ENCODE measurements at regions not wholly inside any gene's neighbourhood (a gene's known extent, or its start where the extent isn't known, plus 50 kb on each side); places are given as distances from the start of the nearest gene placed in this dataset.

DNA sequence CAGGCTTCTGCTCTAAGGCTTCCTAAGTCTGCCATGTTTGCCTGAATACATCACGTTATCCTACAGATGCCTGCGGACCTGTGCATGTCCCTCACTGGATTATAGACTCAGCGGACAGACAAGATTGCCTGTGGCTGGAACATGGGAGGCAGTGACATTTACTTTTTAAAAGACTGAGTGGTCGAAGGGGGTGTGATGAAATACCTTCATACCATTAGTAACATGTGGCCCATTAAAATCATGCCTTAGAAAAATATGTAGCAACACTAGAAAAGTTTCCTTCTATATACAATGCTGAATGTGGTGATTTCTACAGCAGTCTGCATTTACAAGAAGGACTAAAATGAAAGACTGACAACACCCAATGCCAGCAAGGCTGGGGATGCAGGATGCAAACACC, 154.4 kb downstream of the ASB1 start:
- DNase-seq (ENCODE audit: low read depth) = no peak

DNA sequence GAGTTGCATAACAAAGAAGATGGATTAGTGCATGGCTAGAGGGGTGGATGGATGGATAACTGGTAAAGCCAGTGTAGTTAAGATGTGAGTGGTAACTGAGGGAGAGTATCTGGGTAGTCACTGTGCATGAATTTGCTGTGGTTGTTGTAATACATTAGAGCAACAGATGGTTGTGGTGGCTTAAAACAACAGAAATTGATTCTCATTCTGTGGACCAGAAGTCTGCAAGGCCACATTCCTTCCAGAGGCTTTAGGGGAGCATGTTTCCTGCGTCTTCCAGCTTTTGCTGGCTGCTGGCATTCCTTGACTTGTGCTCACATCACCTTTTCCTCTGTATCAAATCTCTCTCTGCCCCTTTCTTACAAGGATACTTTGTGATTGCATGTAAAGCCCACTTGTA, 155.4 kb downstream of the ASB1 start:
- DNase-seq (ENCODE audit: low read depth) = no peak

DNA sequence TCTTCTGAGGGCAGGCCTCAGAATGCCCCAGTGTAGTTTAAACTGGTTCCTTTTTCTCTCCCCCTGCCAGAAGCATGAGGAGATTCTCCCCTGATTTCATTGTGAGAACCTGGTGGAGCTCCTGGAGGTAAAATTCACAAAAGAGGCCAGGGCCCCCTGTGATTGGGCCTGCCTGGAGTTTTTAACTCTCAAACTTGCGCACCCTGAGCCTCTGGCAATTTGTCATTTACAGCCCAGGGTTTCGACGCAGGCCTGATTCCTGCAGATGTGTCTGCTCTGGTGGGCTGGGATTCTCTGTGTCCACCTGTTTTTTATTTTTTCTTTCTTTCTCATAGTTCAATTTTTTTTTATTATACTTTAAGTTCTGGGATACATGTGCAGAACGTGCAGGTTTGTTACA, 157.9 kb downstream of the ASB1 start:
- no peak for DNase-seq (ENCODE audit: low read depth)

DNA sequence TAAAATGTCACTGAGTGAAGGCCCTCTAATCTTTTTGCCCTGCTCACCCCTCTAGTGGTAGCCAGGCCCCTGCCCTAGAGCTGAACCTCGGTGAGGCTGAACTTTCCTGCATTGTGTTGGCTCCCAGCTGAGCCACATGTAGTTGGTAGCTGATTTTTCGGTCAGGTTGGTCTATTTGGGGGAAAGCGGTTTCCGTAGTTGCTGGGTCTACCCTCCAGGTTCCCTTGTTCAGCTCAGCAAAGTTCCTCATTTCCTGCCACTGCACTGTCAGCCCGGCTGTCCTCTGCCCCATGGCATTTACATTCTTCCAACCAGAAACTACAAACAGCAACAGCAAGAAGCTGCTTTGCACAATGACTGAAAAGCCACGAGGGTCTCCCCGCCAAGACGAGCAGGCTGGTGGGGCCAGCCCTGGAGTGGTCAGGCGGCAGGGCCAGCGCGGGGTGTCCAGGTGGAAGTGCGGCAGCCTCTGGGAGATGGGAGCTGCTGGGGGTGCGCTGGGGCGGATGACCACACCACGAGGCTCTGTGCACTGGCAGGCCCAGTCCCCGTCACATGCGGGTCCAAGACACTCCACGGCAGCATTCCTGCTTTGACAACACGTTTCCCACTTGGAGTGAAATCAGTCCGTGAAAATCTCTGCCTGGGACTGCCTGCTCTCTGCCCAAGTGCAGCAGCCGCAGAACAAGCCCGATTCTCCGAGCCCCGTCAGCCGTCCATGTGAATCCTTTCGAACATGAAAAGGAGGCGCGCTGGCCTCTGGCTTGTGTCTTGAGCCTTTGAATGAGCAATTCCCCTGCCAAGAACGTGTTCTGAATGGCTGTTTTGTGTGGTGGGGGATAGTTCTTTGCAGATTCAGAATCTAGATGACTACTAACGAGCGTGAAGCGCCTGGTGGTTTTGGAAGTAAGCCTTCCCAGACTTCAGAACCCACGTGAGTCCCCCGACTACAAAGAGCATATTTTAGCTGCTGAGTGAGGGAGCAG, 159.4 kb downstream of the ASB1 start:
- no peak for DNase-seq (ENCODE audit: low read depth)

DNA sequence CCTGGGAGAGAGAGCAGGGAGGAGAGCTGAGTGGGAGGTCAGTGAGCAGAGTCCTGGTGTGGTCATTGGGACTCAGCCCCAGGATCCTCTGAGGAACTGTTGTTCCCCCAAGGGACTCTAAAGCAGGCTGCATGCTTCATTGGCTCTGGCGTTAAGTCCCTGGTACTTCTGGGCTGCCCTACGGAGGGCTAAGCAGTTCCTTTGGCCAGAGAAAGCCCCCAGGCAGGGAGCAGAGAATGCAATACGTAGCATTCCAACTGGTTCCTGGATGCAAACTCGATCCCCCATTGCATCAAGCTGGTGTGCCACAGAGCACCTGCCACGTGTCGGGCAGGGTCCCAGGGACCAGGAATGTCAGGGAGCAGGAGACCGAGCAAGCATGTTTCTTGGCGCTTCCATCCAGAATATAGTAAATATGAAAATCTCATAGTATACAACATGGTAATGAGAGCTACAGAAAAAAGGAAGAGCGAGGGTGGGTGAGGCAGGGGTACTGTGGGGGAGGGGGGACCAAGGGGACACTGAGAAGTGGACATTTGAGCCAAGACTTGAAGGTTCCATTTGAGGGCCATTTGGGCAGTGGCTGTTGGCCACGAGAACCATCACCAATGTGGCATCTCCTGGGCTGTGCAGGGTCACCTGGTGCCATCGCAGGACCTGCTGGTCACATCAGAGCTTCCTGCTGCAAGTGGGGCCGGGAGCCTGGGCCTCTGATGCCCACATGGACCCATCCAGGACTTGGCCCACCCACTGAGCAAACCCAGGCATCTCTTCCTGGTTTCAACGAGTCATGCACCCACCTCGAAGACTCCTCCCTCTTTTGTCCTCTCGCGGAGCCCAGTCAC, 160.4 kb downstream of the ASB1 start:
- DNase-seq (ENCODE audit: low read depth) = no peak

DNA sequence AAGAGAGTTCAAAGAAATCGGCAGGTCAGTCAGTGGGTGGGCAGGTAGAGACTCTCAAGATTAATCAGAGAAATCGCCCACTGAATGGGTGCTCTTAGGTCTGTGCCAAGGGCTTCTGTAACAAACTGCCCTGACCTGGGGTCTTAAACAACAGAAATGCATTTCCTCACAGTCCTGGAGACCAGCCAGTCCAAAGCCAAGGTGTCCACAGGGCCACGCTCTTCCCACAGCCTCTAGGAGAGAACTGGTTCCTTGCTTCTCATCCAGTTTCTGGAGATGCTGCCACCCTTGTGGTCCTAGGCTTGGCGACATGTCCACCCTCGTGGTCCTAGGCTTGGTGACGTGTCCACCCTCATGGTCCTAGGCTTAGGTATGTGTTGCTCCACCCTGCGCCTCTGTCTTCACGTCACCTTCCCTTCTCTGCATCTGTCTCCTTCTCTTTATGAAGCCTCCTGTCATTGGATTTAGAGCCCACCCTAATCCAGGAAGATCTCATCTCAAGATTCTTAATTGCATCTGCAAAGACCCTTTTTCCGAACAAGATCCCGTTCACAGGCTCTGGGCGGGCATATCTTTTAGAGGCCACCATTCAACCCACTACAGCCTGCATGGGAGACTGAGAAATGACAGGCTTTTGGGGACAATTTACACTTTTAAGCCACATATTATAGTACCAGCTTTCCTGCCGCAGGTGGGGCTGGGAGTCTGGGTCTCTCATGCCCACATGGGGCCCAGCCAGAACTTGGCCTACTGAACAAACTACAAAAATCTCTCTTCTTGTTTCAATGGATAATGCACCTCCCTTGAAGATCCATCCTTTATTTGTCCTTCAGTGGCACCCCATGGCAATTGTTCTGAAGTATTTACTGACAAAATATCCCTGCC, 161.3 kb downstream of the ASB1 start:
- DNase-seq (ENCODE audit: low read depth) = no peak

DNA sequence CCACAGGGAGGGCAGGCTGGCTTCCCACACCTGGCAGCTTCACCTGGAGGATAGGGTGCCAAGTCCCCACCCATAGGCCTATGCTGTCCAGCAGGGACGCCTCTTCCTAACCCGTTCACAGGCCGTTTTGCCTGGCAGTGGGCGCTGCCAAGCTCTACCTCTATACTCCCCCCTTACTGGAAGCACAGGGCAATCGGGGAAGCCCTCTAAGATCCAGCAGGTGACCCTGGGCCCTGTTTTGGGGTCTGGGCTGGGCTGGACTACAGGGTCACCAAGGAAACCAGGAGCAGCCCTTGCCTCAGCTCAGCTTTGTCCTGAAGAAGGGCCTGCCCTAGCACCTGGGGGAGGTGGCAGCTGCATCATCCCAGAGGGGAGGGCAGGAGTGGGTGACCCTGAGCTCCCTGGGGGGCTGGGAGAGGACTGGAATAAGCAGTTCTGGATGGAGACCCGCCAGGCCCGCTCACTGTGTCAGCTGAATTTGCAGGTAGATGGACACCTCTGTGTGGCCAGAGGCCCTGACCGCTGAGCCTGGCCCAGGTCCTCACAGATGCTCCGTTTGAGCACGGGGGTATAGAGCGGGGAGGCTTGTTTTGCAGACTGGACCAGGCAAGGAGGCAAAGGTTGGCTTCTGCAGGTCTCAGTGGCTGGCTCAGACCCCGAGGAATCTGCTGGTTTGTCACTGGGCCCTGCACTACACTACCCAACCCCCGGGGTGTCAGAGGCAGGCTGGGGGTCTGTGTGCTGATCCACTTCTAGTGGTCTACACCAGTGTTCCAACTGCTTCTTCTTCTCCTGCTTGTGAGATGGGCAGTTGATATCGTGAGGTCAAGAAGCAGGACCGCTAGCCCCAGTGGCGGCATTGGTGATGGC, 163.1 kb downstream of the ASB1 start:
- DNase-seq (ENCODE audit: low read depth) = no peak

DNA sequence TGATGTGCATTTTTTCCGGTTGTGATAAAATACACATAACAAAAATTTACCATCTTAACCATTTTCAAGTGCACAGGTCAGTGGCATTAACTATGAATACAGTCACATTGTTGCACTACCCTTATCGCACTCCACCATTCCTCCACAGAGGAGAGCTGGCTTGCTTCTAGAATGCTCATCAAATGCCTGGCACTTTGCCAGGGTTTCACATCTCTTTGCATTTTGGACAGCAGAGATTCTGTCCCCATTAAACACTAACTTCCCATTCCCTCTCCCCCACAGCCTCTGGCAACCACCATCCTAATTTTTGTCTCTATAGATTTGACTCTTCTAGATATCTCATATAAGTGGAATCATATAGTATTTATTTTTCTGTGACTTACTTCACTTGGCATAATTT, 165.0 kb downstream of the ASB1 start:
- no peak for DNase-seq (ENCODE audit: low read depth)

DNA sequence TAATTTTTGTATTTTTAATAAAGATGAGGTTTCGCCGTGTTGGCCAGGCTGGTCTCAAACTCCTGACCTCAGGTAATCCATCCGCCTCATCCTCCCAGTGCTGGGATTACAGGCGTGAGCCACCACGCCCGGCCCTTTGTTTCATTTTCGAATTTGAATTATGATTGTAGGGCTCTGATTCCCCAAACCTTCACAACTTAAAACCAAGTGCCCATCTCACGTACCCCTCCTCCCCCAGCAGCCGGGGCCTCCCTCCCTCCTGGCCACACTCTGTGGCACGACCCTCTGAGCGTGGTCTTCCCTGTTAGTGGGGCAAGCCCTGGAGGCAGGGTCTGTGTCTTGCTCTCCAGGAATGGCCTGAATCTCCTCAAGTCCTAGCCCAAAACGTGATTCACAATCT, 166.5 kb downstream of the ASB1 start:
- no peak for DNase-seq (ENCODE audit: low read depth)

DNA sequence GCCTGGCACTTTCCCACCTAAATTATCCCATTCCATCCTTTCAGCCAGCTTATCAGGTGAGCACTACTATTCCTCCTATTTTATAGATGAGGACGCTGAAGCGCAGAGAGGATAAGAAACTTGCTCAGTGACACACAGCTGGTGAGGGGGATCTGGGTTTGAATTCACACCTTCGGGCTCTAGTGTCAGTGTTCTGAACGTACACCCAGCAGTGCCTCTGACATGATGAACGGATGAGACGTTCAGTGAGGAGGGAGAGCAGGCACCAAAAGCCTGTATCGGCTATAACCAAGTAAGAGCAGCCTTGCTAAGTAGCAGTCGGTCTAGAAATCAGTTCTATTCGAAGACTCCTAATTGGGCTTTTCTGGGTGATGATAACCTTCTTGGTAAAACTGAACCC, 167.0 kb downstream of the ASB1 start:
- no peak for DNase-seq (ENCODE audit: low read depth)

DNA sequence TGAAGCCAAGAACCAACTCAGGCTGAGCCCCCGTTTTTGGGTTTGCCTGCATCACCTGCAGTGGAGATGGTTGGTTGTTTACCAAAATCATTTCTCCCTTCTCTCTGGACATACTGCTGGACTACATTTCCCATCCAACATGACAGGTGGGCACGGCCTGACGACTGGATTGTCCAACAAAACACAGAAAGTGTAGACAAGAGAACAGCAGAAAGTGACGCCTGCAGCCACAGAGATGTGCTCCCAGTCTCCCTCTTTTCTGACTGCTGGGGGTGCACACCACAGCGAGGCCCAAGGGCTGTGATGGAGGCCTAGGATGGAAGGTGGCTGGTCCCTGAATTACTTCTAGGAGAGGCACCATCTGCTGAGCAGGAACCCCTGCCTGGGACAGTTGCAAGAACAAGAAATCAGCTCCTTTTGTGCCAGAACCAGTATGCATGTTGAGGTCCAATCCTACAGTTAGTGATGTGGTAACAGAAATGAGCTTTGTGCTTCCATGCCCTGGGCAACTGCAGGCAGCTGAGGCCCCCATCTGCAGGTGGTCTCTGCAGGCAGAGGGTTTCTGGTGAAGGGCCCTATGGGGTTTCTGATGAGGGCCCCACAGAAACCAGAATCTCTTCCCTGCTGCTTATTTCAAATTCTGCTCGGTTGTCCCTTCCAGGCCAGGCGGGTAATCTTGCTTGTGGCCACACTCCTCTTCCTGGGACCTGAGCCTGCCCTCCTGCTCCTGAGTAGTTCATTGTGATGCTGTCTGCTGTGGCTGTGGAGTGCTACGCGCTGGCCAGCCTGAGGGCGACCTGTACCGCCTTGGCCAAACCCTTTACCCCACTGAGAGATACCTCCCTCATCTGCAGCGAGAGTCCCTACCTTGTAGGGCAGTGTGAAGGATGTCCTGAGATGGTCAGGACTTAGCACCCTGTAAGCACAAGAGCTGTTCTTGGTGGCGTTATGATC, 168.3 kb downstream of the ASB1 start:
- DNase-seq (ENCODE audit: low read depth) = no peak

DNA sequence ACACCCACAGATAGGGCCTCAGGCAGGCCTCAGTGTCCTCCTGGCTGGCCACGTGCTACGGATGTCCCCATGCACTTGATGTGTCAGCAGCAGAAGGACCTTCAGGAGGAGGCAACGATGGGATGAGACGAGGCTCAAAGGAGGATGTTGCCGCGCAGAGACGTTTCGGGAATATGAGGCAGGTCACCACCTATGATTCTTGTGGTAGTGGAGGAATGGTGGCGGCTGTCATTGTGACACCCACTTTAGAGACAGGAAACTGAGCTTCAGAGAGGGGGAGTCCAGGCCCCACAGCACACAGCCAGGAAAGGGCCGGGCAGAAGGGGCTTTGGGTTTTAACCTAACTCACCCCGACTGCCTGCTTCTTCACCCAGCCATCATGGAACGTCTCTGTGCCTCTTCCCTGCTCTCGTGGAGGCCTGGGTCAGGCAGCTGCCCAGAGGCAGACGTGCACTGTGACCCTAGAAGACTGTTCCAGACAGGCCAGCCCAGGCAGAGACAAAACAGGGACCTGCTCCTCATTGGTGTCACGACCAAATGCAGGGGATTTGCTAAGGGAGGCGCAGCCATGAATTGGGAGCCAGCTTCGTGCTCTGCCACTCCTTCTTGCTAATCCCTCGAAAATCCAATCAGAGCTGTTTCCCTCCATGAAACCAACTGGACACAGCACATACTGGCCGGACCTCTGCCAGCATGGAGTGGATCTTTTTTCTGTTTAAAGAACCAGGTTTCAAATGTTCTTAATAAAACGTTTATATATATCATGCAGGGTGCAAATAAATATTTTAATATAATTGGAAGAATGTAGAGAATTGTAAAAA, 169.2 kb downstream of the ASB1 start:
- no peak for DNase-seq (ENCODE audit: low read depth)

DNA sequence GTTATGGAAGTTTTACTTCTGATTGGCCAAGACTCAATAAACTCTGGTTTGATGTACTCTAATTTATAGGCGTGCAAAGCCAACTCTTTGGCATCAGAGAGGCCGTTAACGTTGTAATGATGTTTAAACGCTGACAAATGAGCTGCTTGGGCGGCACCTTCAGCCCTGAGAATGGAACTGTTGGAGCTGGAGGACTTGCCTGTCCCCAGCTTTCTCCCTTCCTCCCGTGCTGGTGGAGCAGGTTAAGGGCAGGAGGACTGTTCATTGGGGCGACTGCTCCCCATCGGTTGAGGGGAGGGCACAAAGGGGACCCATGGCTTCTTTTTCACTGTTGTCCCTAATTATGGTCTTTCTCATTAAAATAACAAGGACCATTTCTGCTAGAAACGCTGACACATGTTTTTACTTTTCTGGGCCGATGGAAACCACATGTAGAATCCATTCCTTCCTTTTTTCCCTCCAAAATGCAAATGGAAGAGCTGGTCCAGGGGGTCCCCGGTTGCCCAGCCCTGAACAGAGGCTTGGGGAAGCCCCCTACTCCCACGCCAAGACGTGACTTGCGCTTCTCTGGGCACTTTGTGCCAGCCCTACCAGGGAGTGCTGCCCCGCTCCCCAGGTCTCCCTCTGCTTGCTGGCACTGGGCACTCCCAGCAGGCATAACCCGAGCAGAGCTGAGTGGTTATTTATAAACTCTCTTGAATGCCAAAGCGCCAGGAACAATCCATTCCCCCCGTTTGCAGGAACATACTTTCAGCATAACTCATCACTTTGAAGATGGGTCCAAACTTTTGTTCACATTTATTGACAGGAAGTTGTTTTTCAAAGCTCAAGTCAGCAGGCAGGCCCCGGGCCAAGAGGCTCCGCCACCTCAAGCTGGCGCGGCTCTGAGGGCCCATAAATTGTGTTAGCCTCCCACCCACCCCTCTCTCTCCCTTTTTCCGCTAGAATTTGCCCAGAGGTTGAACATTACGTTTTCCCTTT, 170.1 kb downstream of the ASB1 start:
- DNase-seq (ENCODE audit: low read depth) = no peak

DNA sequence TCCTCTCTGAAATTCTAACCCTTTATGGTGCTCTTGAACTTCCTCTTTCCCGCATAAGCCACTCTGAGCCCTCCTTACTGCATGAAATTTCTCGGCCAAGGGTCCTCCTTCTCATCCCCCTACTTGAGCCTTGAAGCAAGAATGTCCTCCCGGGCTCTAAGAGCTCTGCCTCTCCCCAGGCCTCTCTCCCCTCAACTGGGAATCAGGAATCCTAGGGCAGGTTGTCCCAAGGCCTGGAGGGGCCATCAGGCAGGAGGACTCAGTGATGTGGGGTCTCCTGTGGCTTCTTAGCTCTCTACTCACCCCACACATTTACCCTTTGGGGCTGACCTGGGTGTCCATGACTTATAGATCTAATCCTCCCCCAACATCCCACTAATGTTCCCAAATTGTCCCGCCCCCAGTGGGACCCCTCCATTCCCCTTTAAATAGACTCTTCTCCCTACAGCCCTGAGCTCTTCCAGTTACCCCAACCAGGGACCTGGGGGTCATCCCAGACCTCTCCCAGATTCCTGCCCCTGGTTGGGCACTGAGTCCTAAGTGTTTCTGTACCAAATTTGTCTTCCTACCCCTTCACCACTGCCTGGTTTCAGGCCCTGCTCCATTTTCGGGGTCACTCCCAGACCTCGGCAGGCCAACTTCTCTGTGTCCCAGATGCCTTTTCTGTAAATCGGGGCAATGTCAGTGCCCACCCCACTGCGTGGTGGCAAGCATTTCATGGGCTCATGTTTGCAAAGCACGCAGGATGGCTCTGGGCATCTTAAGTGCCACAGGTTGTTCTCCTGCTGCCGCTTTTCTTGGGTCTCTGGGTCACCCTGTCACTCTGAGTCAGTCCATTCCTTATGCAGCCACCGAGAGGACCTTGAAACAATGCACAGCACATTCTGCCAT, 171.2 kb downstream of the ASB1 start:
- DNase-seq (ENCODE audit: low read depth) = no peak

DNA sequence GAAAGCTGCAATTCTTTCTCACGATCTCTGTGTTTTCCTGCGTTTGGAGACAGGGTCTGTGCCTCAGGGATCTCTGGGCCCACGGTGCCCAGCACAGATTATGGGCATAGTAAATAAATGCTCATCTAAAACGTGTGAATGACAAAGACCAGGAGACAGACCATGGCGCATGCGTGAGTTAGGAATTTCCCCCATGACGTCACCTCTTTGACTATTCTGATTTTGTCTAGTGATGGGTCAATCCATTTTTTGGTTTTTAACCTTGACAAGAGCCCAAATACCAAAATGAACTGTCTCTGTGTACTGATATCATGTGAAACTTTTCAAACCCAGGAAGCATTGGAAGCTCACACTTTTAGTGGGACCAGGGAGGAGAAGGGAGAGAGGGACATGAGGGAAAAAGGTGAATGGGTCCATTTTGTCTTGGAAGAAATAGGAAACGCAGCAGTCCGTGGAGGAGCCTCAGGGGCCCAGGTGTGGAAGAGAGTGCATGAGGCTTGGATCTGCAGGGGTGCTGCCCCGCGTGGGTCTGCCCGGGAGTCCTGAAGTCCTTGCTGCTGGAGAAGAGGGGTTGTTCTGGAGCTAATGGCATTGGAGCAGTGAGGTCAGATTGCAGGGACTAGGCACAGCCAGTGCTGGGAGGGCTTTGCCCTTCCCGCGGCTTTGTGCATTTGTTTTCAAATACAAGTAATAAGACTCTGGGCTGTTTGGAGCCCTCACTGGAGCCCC, 172.2 kb downstream of the ASB1 start:
- no peak for DNase-seq (ENCODE audit: low read depth)
